ENCODE measurements at regions not wholly inside any gene's neighbourhood (a gene's known extent, or its start where the extent isn't known, plus 50 kb on each side); places are given as distances from the start of the nearest gene placed in this dataset.

- DNase-seq (ENCODE audit: low spot score) = no peak
- Mint-ChIP-seq H3K4me3 (ENCODE audit: low read depth) (no peak overlapping the region), H3K9me3 (no peaks in the 10 kb centered on the region), H3K27ac (no peak overlapping the region), H3K27me3 (ENCODE audit: low read depth) (no peaks in the 10 kb centered on the region), H3K36me3 (ENCODE audit: low read depth) (no peaks in the 10 kb centered on the region), H3K4me1 (ENCODE audit: low read depth) (no peaks in the 10 kb centered on the region)
- intact Hi-C loops (cut with micrococcal nuclease) = no loop called here
These were observed 296.8 kb downstream of the WDR72 start for GRCh38 chr15:53462651-53463050.

- intact Hi-C loops (cut with micrococcal nuclease) = no loop called here
- Mint-ChIP-seq H3K4me1 (ENCODE audit: low read depth) (no peaks in the 10 kb centered on the region), H3K27ac (no peak overlapping the region), H3K4me3 (ENCODE audit: low read depth) (no peak overlapping the region), H3K27me3 (ENCODE audit: low read depth) (no peaks in the 10 kb centered on the region), H3K36me3 (ENCODE audit: low read depth) (no peaks in the 10 kb centered on the region), H3K9me3 (no peaks in the 10 kb centered on the region)
- no peak for DNase-seq (ENCODE audit: low spot score)
These were observed 297.8 kb downstream of the WDR72 start for GRCh38 chr15:53461677-53462076.

- no peaks in the 10 kb centered on the region for H3K9me3 Mint-ChIP-seq
- H3K27me3 Mint-ChIP-seq (ENCODE audit: low read depth) = no peaks in the 10 kb centered on the region
- no peak overlapping the region for H3K27ac Mint-ChIP-seq
- H3K4me1 Mint-ChIP-seq (ENCODE audit: low read depth) = no peaks in the 10 kb centered on the region
- H3K36me3 Mint-ChIP-seq (ENCODE audit: low read depth) = no peaks in the 10 kb centered on the region
- DNase-seq (ENCODE audit: low spot score) = no peak
- intact Hi-C loops (cut with micrococcal nuclease) = no loop called here
- H3K4me3 Mint-ChIP-seq (ENCODE audit: low read depth) = no peak overlapping the region
These were observed 300.7 kb downstream of the WDR72 start for GRCh38 chr15:53458736-53459135.

GRCh38 chr15:53457479-53457878, 302.0 kb downstream of the WDR72 start:
- H3K4me3 Mint-ChIP-seq (ENCODE audit: low read depth) = no peak overlapping the region
- no peaks in the 10 kb centered on the region for H3K36me3 Mint-ChIP-seq (ENCODE audit: low read depth)
- intact Hi-C loops (cut with micrococcal nuclease) = no loop called here
- H3K27ac Mint-ChIP-seq = no peak overlapping the region
- no peaks in the 10 kb centered on the region for H3K27me3 Mint-ChIP-seq (ENCODE audit: low read depth)
- H3K9me3 Mint-ChIP-seq = no peaks in the 10 kb centered on the region
- H3K4me1 Mint-ChIP-seq (ENCODE audit: low read depth) = no peaks in the 10 kb centered on the region
- DNase-seq (ENCODE audit: low spot score) = no peak

GRCh38 chr15:53454843-53455721, 304.4 kb downstream of the WDR72 start:
- intact Hi-C loops (cut with micrococcal nuclease) = no loop called here
- no peak for DNase-seq (ENCODE audit: low spot score)
- H3K36me3 Mint-ChIP-seq (ENCODE audit: low read depth) = no peaks in the 10 kb centered on the region
- H3K27me3 Mint-ChIP-seq (ENCODE audit: low read depth) = no peaks in the 10 kb centered on the region
- no peaks in the 10 kb centered on the region for H3K9me3 Mint-ChIP-seq
- H3K4me1 Mint-ChIP-seq (ENCODE audit: low read depth) = no peaks in the 10 kb centered on the region
- no peak overlapping the region for H3K4me3 Mint-ChIP-seq (ENCODE audit: low read depth)
- no peak overlapping the region for H3K27ac Mint-ChIP-seq

- Mint-ChIP-seq H3K4me1 (ENCODE audit: low read depth) (no peaks in the 10 kb centered on the region), H3K27me3 (ENCODE audit: low read depth) (no peaks in the 10 kb centered on the region), H3K36me3 (ENCODE audit: low read depth) (no peaks in the 10 kb centered on the region), H3K27ac (no peak overlapping the region), H3K9me3 (no peaks in the 10 kb centered on the region), H3K4me3 (ENCODE audit: low read depth) (no peak overlapping the region)
- DNase-seq (ENCODE audit: low spot score) = no peak
- intact Hi-C loops (cut with micrococcal nuclease) = no loop called here
These were observed 305.0 kb downstream of the WDR72 start for GRCh38 chr15:53454535-53454842.

GRCh38 chr15:53453253-53454105, 306.0 kb downstream of the WDR72 start:
- Mint-ChIP-seq H3K36me3 (ENCODE audit: low read depth) (no peaks in the 10 kb centered on the region), H3K27me3 (ENCODE audit: low read depth) (no peaks in the 10 kb centered on the region), H3K27ac (no peak overlapping the region), H3K4me1 (ENCODE audit: low read depth) (no peaks in the 10 kb centered on the region), H3K9me3 (no peaks in the 10 kb centered on the region), H3K4me3 (ENCODE audit: low read depth) (no peak overlapping the region)
- intact Hi-C loops (cut with micrococcal nuclease) = no loop called here
- no peak for DNase-seq (ENCODE audit: low spot score)

- no peaks in the 10 kb centered on the region for H3K36me3 Mint-ChIP-seq (ENCODE audit: low read depth)
- no peak overlapping the region for H3K4me3 Mint-ChIP-seq (ENCODE audit: low read depth)
- no peaks in the 10 kb centered on the region for H3K9me3 Mint-ChIP-seq
- H3K27me3 Mint-ChIP-seq (ENCODE audit: low read depth) = no peaks in the 10 kb centered on the region
- intact Hi-C loops (cut with micrococcal nuclease) = no loop called here
- no peak for DNase-seq (ENCODE audit: low spot score)
- H3K27ac Mint-ChIP-seq = no peak overlapping the region
- no peaks in the 10 kb centered on the region for H3K4me1 Mint-ChIP-seq (ENCODE audit: low read depth)
These were observed 311.0 kb downstream of the WDR72 start for GRCh38 chr15:53448232-53449015.

GRCh38 chr15:53447742-53448141, 311.7 kb downstream of the WDR72 start:
- Mint-ChIP-seq H3K9me3 (no peaks in the 10 kb centered on the region), H3K4me1 (ENCODE audit: low read depth) (no peaks in the 10 kb centered on the region), H3K27me3 (ENCODE audit: low read depth) (no peaks in the 10 kb centered on the region), H3K36me3 (ENCODE audit: low read depth) (no peaks in the 10 kb centered on the region), H3K27ac (no peak overlapping the region), H3K4me3 (ENCODE audit: low read depth) (no peak overlapping the region)
- DNase-seq (ENCODE audit: low spot score) = no peak
- intact Hi-C loops (cut with micrococcal nuclease) = no loop called here

GRCh38 chr15:53447053-53447574, 312.3 kb downstream of the WDR72 start:
- no peaks in the 10 kb centered on the region for H3K9me3 Mint-ChIP-seq
- no peaks in the 10 kb centered on the region for H3K27me3 Mint-ChIP-seq (ENCODE audit: low read depth)
- H3K27ac Mint-ChIP-seq = no peak overlapping the region
- intact Hi-C loops (cut with micrococcal nuclease) = no loop called here
- DNase-seq (ENCODE audit: low spot score) = no peak
- no peaks in the 10 kb centered on the region for H3K4me1 Mint-ChIP-seq (ENCODE audit: low read depth)
- no peak overlapping the region for H3K4me3 Mint-ChIP-seq (ENCODE audit: low read depth)
- no peaks in the 10 kb centered on the region for H3K36me3 Mint-ChIP-seq (ENCODE audit: low read depth)

GRCh38 chr15:53446376-53446775, 313.1 kb downstream of the WDR72 start:
- no peaks in the 10 kb centered on the region for H3K9me3 Mint-ChIP-seq
- H3K4me1 Mint-ChIP-seq (ENCODE audit: low read depth) = no peaks in the 10 kb centered on the region
- no peaks in the 10 kb centered on the region for H3K27me3 Mint-ChIP-seq (ENCODE audit: low read depth)
- H3K36me3 Mint-ChIP-seq (ENCODE audit: low read depth) = no peaks in the 10 kb centered on the region
- no peak for DNase-seq (ENCODE audit: low spot score)
- no peak overlapping the region for H3K4me3 Mint-ChIP-seq (ENCODE audit: low read depth)
- intact Hi-C loops (cut with micrococcal nuclease) = no loop called here
- no peak overlapping the region for H3K27ac Mint-ChIP-seq

GRCh38 chr15:53445531-53445930, 313.9 kb downstream of the WDR72 start:
- Mint-ChIP-seq H3K27ac (no peak overlapping the region), H3K4me3 (ENCODE audit: low read depth) (no peak overlapping the region), H3K36me3 (ENCODE audit: low read depth) (no peaks in the 10 kb centered on the region), H3K9me3 (no peaks in the 10 kb centered on the region), H3K4me1 (ENCODE audit: low read depth) (no peaks in the 10 kb centered on the region), H3K27me3 (ENCODE audit: low read depth) (no peaks in the 10 kb centered on the region)
- intact Hi-C loops (cut with micrococcal nuclease) = no loop called here
- no peak for DNase-seq (ENCODE audit: low spot score)
